IMR-90 (cell line): ENCODE measurements at regions not wholly inside any gene's neighbourhood (a gene's known extent, or its start where the extent isn't known, plus 50 kb on each side); places are given as distances from the start of the nearest gene placed in this dataset.

ENCODE experiments used
- ATAC-seq: fragments of 200-7000 bp; cut with Tn5 transposase; 2 replicates; pipeline ENCODE4 v1.9.1; 2020; ENCODE audit warnings: low read depth, mild to moderate bottlenecking, moderate library complexity
- BruUV-seq: library from RNA; stranded (reverse); fragments of 400-500 nt; replicated peaks from 2 replicates; lab custom pipeline; 2021; lab: Mats Ljungman, UMichigan
- CTCF ChIA-PET: fragments of 300-600 bp; formaldehyde crosslinking; extraction: SDS; loops from one replicate; lab custom pipeline; 2021; ENCODE audit warnings: antibody characterized with exemption; lab: Yijun Ruan, JAX
- POLR2A ChIA-PET: fragments of 300-600 bp; sonication (Branson Sonifier 250); formaldehyde crosslinking; loops from one replicate; lab custom pipeline; 2022; ENCODE audit warnings: antibody characterized with exemption; ENCODE audit not compliant: unreplicated experiment; lab: Charles Lee
- DNase-seq: peaks from one replicate; pipeline ENCODE4 v3.0.0; 2013
- H2AFZ ChIP-seq: replicated peaks from 2 replicates; pipeline ENCODE3; 2013; ENCODE audit warnings: low read length, mild to moderate bottlenecking; ENCODE audit not compliant: poor library complexity
- H2AK5ac ChIP-seq: 2 replicates; pipeline ENCODE4 v1.6.1; 2013; ENCODE audit warnings: low read depth, low read length, inconsistent platforms
- H2AK9ac ChIP-seq: replicated peaks from 2 replicates; pipeline ENCODE3; 2013; ENCODE audit warnings: mild to moderate bottlenecking, low read depth, low read length, moderate library complexity; ENCODE audit not compliant: poor library complexity
- H2BK120ac ChIP-seq: 2 replicates; pipeline ENCODE4 v1.6.1; 2013; ENCODE audit warnings: low read depth, low read length, inconsistent platforms
- H2BK15ac ChIP-seq: 3 replicates; pipeline ENCODE4 v1.6.1; 2013; ENCODE audit warnings: low read depth, low read length, inconsistent platforms
- H2BK20ac ChIP-seq: 2 replicates; pipeline ENCODE4 v1.6.1; 2013; ENCODE audit warnings: low read depth, mild to moderate bottlenecking, inconsistent platforms, low read length, moderate library complexity
- H2BK5ac ChIP-seq: 2 replicates; pipeline ENCODE4 v1.6.1; 2013; ENCODE audit warnings: mild to moderate bottlenecking, low read depth, low read length, inconsistent platforms; ENCODE audit not compliant: poor library complexity, severe bottlenecking
- H3K14ac ChIP-seq: replicated peaks from 2 replicates; pipeline ENCODE4 v1.6.1; 2013; ENCODE audit warnings: low read depth, low read length, inconsistent platforms
- H3K18ac ChIP-seq: 2 replicates; pipeline ENCODE4 v1.6.1; 2013; ENCODE audit warnings: low read depth, low read length, control low read depth
- H3K23ac ChIP-seq: 2 replicates; pipeline ENCODE4 v1.6.1; 2013; ENCODE audit warnings: low read depth, low read length, inconsistent platforms
- H3K27ac ChIP-seq: 2 replicates; pipeline ENCODE4 v1.5.1; 2013; ENCODE audit warnings: mild to moderate bottlenecking, control low read depth, low read length; ENCODE audit not compliant: insufficient read depth
- H3K27me3 ChIP-seq: 2 replicates; pipeline ENCODE4 v1.6.1; 2013; ENCODE audit warnings: low read length; ENCODE audit not compliant: control insufficient read depth, insufficient read depth
- H3K36me3 ChIP-seq: 2 replicates; pipeline ENCODE4 v1.6.1; 2013; ENCODE audit warnings: low read length, mixed read lengths; ENCODE audit not compliant: control insufficient read depth, insufficient read depth
- H3K4ac ChIP-seq: 2 replicates; pipeline ENCODE4 v1.6.1; 2013; ENCODE audit warnings: low read depth, low read length, inconsistent platforms
- H3K4me1 ChIP-seq: 2 replicates; pipeline ENCODE4 v1.6.1; 2013; ENCODE audit warnings: low read length, mixed read lengths; ENCODE audit not compliant: control insufficient read depth, insufficient read depth
- H3K4me2 ChIP-seq: 2 replicates; pipeline ENCODE4 v1.6.1; 2013; ENCODE audit warnings: low read depth, mild to moderate bottlenecking, control low read depth, low read length, moderate library complexity
- H3K4me3 ChIP-seq: 2 replicates; pipeline ENCODE4 v1.5.1; 2013; ENCODE audit warnings: low read depth, mild to moderate bottlenecking, control low read depth, low read length, moderate library complexity; ENCODE audit not compliant: insufficient read depth
- H3K56ac ChIP-seq: 2 replicates; pipeline ENCODE4 v1.6.1; 2013; ENCODE audit warnings: low read length, inconsistent platforms; ENCODE audit not compliant: insufficient read depth; ENCODE audit errors: extremely low read depth
- H3K79me1 ChIP-seq, 2 experiments: 2 replicates each; pipeline ENCODE4 v1.6.1; 2013; ENCODE audit warnings: low read length in 2 of 2, inconsistent platforms in 1 of 2, low read depth in 1 of 2
- H3K9ac ChIP-seq: 2 replicates; pipeline ENCODE4 v1.6.1; 2013; ENCODE audit warnings: low read depth, low read length, control low read depth
- H3K9me1 ChIP-seq: 2 replicates; pipeline ENCODE4 v1.6.1; 2013; ENCODE audit warnings: low read length, inconsistent platforms; ENCODE audit not compliant: insufficient read depth
- H3K9me3 ChIP-seq: 2 replicates; pipeline ENCODE4 v1.6.1; 2013; ENCODE audit warnings: low read length; ENCODE audit not compliant: control insufficient read depth, insufficient read depth
- H4K20me1 ChIP-seq: 2 replicates; pipeline ENCODE4 v1.6.1; 2013; ENCODE audit warnings: low read length, inconsistent platforms; ENCODE audit not compliant: insufficient read depth
- H4K5ac ChIP-seq: 2 replicates; pipeline ENCODE4 v1.6.1; 2013; ENCODE audit warnings: mild to moderate bottlenecking, low read depth, low read length, control low read depth
- H4K8ac ChIP-seq, 2 experiments: 2 replicates each; pipeline ENCODE4 v1.6.1; 2013; ENCODE audit warnings: low read depth in 2 of 2, low read length in 2 of 2, control low read depth in 1 of 2, inconsistent platforms in 1 of 2
- H4K91ac ChIP-seq: 2 replicates; pipeline ENCODE4 v1.6.1; 2013; ENCODE audit warnings: low read depth, low read length, inconsistent platforms; ENCODE audit not compliant: insufficient read depth
- CHD1 ChIP-seq: IDR thresholded peaks from 2 replicates; pipeline ENCODE4 v1.6.1; 2012; ENCODE audit warnings: low read depth, low read length, improper control_type of control experiment
- CTCF ChIP-seq: conservative IDR thresholded peaks from 2 replicates; pipeline ENCODE4 v1.5.1; 2012; ENCODE audit warnings: mild to moderate bottlenecking, low read depth, low read length, improper control_type of control experiment
- ELK1 ChIP-seq: fragments of 150-350 bp; IDR thresholded peaks from 2 replicates; pipeline ENCODE4 v1.6.1; 2016; ENCODE audit warnings: low read depth, mild to moderate bottlenecking, low read length, moderate library complexity, borderline replicate concordance
- MAFK ChIP-seq: IDR thresholded peaks from 2 replicates; pipeline ENCODE4 v1.6.1; 2012; ENCODE audit warnings: low read depth, low read length, improper control_type of control experiment
- MAZ ChIP-seq: IDR thresholded peaks from 2 replicates; pipeline ENCODE4 v1.6.1; 2012; ENCODE audit warnings: low read depth, mild to moderate bottlenecking, low read length, improper control_type of control experiment, moderate library complexity, borderline replicate concordance
- NFE2L2 ChIP-seq: fragments of 150-350 bp; IDR thresholded peaks from 2 replicates; pipeline ENCODE4 v1.6.1; 2016; ENCODE audit warnings: low read depth, mild to moderate bottlenecking, low read length
- POLR2A ChIP-seq: IDR thresholded peaks from 2 replicates; pipeline ENCODE4 v1.6.1; 2012; ENCODE audit warnings: mild to moderate bottlenecking, low read depth, low read length
- RAD21 ChIP-seq: IDR thresholded peaks from 2 replicates; pipeline ENCODE4 v1.6.1; 2012; ENCODE audit warnings: low read length, improper control_type of control experiment
- RCOR1 ChIP-seq: IDR thresholded peaks from 2 replicates; pipeline ENCODE4 v1.6.1; 2012; ENCODE audit warnings: mild to moderate bottlenecking, low read length, improper control_type of control experiment; ENCODE audit not compliant: insufficient replicate concordance
- RFX5 ChIP-seq: IDR thresholded peaks from 2 replicates; pipeline ENCODE4 v1.8.0; 2012; ENCODE audit warnings: low read depth, mild to moderate bottlenecking, low read length, moderate library complexity
- SMC3 ChIP-seq: fragments of 150-350 bp; IDR thresholded peaks from 2 replicates; pipeline ENCODE4 v1.6.1; 2016; ENCODE audit warnings: low read depth, mild to moderate bottlenecking, antibody characterized with exemption, low read length, moderate library complexity
- USF2 ChIP-seq: fragments of 150-350 bp; IDR thresholded peaks from 2 replicates; pipeline ENCODE4 v1.6.1; 2017; ENCODE audit warnings: mild to moderate bottlenecking, antibody characterized with exemption, low read length, low read depth
- WGBS, 2 experiments: methylation state at CpG; one replicate each; pipeline versions ENCODE4 v1.1.5 to v1.1.7; 2013; ENCODE audit warnings: missing lambda C conversion rate in 2 of 2; ENCODE audit not compliant: insufficient read length in 1 of 2; ENCODE audit errors: extremely low coverage in 2 of 2; 5-methylcytosine and 5-hydroxymethylcytosine counted together
- dilution Hi-C: fragments of 300-500 bp; cut with HindIII; formaldehyde crosslinking; loops from one replicate; pipeline ENCODE4 v1.14.3; 2018; ENCODE audit warnings: low sequenced_read_pairs; ENCODE audit not compliant: unreplicated experiment
- in situ Hi-C: fragments of 300-500 bp; cut with MboI; formaldehyde crosslinking; loops from 3 replicates; pipeline ENCODE4 v1.14.3; 2019; ENCODE audit warnings: low sequenced_read_pairs, inconsistent platforms, mixed read lengths
- intact Hi-C: fragments of 100-400 bp; cut with micrococcal nuclease; formaldehyde crosslinking; loops from 2 replicates; pipeline ENCODE4 v1.10.0; 2022

GRCh38 chr2:217459016-217459415 lies 543.8 kb downstream of the TNS1 start:
- in situ Hi-C loops: no loop called here
- H4K91ac ChIP-seq: no peak overlapping the region
- H3K4me2 ChIP-seq: no peak overlapping the region
- no peaks in the 10 kb centered on the region for H3K9me3 ChIP-seq
- no peak overlapping the region for H3K23ac ChIP-seq
- no peak overlapping the region for H2BK120ac ChIP-seq
- no peak for DNase-seq
- no peaks in the 10 kb centered on the region for H3K79me1 ChIP-seq
- no peak overlapping the region for H2AFZ ChIP-seq
- H3K27me3 ChIP-seq: no peaks in the 10 kb centered on the region
- dilution Hi-C loops: no loop called here
- H3K9me1 ChIP-seq: no peaks in the 10 kb centered on the region
- no TSS peak for BruUV-seq
- no peak overlapping the region for H3K18ac ChIP-seq
- no peak overlapping the region for H4K8ac ChIP-seq
- H2AK9ac ChIP-seq: no peak overlapping the region
- intact Hi-C loops: no loop called here
- no peak overlapping the region for H2BK5ac ChIP-seq
- no peak overlapping the region for H3K27ac ChIP-seq
- peaks cover 2% of the 10 kb centered on the region; the same call in 1 of the 2 replicates for H3K4me1 ChIP-seq
- ChIA-PET CTCF (no interaction called here), POLR2A (no interaction called here)
- no peak overlapping the region for H2AK5ac ChIP-seq
- TF ChIP-seq ELK1 (no peak), CHD1 (no peak), MAZ (no peak), POLR2A (no peak), MAFK (no peak), USF2 (no peak), RFX5 (no peak), SMC3 (no peak), CTCF (no peak), RAD21 (no peak), RCOR1 (no peak), NFE2L2 (no peak)
- no peak for ATAC-seq
- no peaks in the 10 kb centered on the region for H4K20me1 ChIP-seq
- no peak overlapping the region for H3K14ac ChIP-seq
- no peak overlapping the region for H3K9ac ChIP-seq
- no peak overlapping the region for H4K5ac ChIP-seq
- no CpG with 5 or more reads among the region's 2 CpGs for WGBS, 2 experiments
- no peak overlapping the region for H3K4ac ChIP-seq
- H2BK15ac ChIP-seq: no peak overlapping the region
- H3K4me3 ChIP-seq: no peak overlapping the region
- H2BK20ac ChIP-seq: no peak overlapping the region
- H3K56ac ChIP-seq: no peak overlapping the region
- no peaks in the 10 kb centered on the region for H3K36me3 ChIP-seq
